IMR-90 (cell line): ENCODE measurements at regions not wholly inside any gene's neighbourhood (a gene's known extent, or its start where the extent isn't known, plus 50 kb on each side); places are given as distances from the start of the nearest gene placed in this dataset.

Experiments
- ATAC-seq: fragments of 200-7000 bp; cut with Tn5 transposase; 2 replicates; pipeline ENCODE4 v1.9.1; 2020; ENCODE audit warnings: low read depth, mild to moderate bottlenecking, moderate library complexity
- BruUV-seq: library from RNA; stranded (reverse); fragments of 400-500 nt; replicated peaks from 2 replicates; lab custom pipeline; 2021; lab: Mats Ljungman, UMichigan
- CTCF ChIA-PET: fragments of 300-600 bp; formaldehyde crosslinking; extraction: SDS; loops from one replicate; lab custom pipeline; 2021; ENCODE audit warnings: antibody characterized with exemption; lab: Yijun Ruan, JAX
- POLR2A ChIA-PET: fragments of 300-600 bp; sonication (Branson Sonifier 250); formaldehyde crosslinking; loops from one replicate; lab custom pipeline; 2022; ENCODE audit warnings: antibody characterized with exemption; ENCODE audit not compliant: unreplicated experiment; lab: Charles Lee
- DNase-seq: peaks from one replicate; pipeline ENCODE4 v3.0.0; 2013
- H2AFZ ChIP-seq: replicated peaks from 2 replicates; pipeline ENCODE3; 2013; ENCODE audit warnings: low read length, mild to moderate bottlenecking; ENCODE audit not compliant: poor library complexity
- H2AK5ac ChIP-seq: 2 replicates; pipeline ENCODE4 v1.6.1; 2013; ENCODE audit warnings: low read depth, low read length, inconsistent platforms
- H2AK9ac ChIP-seq: replicated peaks from 2 replicates; pipeline ENCODE3; 2013; ENCODE audit warnings: mild to moderate bottlenecking, low read depth, low read length, moderate library complexity; ENCODE audit not compliant: poor library complexity
- H2BK120ac ChIP-seq: 2 replicates; pipeline ENCODE4 v1.6.1; 2013; ENCODE audit warnings: low read depth, low read length, inconsistent platforms
- H2BK15ac ChIP-seq: 3 replicates; pipeline ENCODE4 v1.6.1; 2013; ENCODE audit warnings: low read depth, low read length, inconsistent platforms
- H2BK20ac ChIP-seq: 2 replicates; pipeline ENCODE4 v1.6.1; 2013; ENCODE audit warnings: low read depth, mild to moderate bottlenecking, inconsistent platforms, low read length, moderate library complexity
- H2BK5ac ChIP-seq: 2 replicates; pipeline ENCODE4 v1.6.1; 2013; ENCODE audit warnings: mild to moderate bottlenecking, low read depth, low read length, inconsistent platforms; ENCODE audit not compliant: poor library complexity, severe bottlenecking
- H3K14ac ChIP-seq: replicated peaks from 2 replicates; pipeline ENCODE4 v1.6.1; 2013; ENCODE audit warnings: low read depth, low read length, inconsistent platforms
- H3K18ac ChIP-seq: 2 replicates; pipeline ENCODE4 v1.6.1; 2013; ENCODE audit warnings: low read depth, low read length, control low read depth
- H3K23ac ChIP-seq: 2 replicates; pipeline ENCODE4 v1.6.1; 2013; ENCODE audit warnings: low read depth, low read length, inconsistent platforms
- H3K27ac ChIP-seq: 2 replicates; pipeline ENCODE4 v1.5.1; 2013; ENCODE audit warnings: mild to moderate bottlenecking, control low read depth, low read length; ENCODE audit not compliant: insufficient read depth
- H3K27me3 ChIP-seq: 2 replicates; pipeline ENCODE4 v1.6.1; 2013; ENCODE audit warnings: low read length; ENCODE audit not compliant: control insufficient read depth, insufficient read depth
- H3K36me3 ChIP-seq: 2 replicates; pipeline ENCODE4 v1.6.1; 2013; ENCODE audit warnings: low read length, mixed read lengths; ENCODE audit not compliant: control insufficient read depth, insufficient read depth
- H3K4ac ChIP-seq: 2 replicates; pipeline ENCODE4 v1.6.1; 2013; ENCODE audit warnings: low read depth, low read length, inconsistent platforms
- H3K4me1 ChIP-seq: 2 replicates; pipeline ENCODE4 v1.6.1; 2013; ENCODE audit warnings: low read length, mixed read lengths; ENCODE audit not compliant: control insufficient read depth, insufficient read depth
- H3K4me2 ChIP-seq: 2 replicates; pipeline ENCODE4 v1.6.1; 2013; ENCODE audit warnings: low read depth, mild to moderate bottlenecking, control low read depth, low read length, moderate library complexity
- H3K4me3 ChIP-seq: 2 replicates; pipeline ENCODE4 v1.5.1; 2013; ENCODE audit warnings: low read depth, mild to moderate bottlenecking, control low read depth, low read length, moderate library complexity; ENCODE audit not compliant: insufficient read depth
- H3K56ac ChIP-seq: 2 replicates; pipeline ENCODE4 v1.6.1; 2013; ENCODE audit warnings: low read length, inconsistent platforms; ENCODE audit not compliant: insufficient read depth; ENCODE audit errors: extremely low read depth
- H3K79me1 ChIP-seq, 2 experiments: 2 replicates each; pipeline ENCODE4 v1.6.1; 2013; ENCODE audit warnings: low read length in 2 of 2, inconsistent platforms in 1 of 2, low read depth in 1 of 2
- H3K9ac ChIP-seq: 2 replicates; pipeline ENCODE4 v1.6.1; 2013; ENCODE audit warnings: low read depth, low read length, control low read depth
- H3K9me1 ChIP-seq: 2 replicates; pipeline ENCODE4 v1.6.1; 2013; ENCODE audit warnings: low read length, inconsistent platforms; ENCODE audit not compliant: insufficient read depth
- H3K9me3 ChIP-seq: 2 replicates; pipeline ENCODE4 v1.6.1; 2013; ENCODE audit warnings: low read length; ENCODE audit not compliant: control insufficient read depth, insufficient read depth
- H4K20me1 ChIP-seq: 2 replicates; pipeline ENCODE4 v1.6.1; 2013; ENCODE audit warnings: low read length, inconsistent platforms; ENCODE audit not compliant: insufficient read depth
- H4K5ac ChIP-seq: 2 replicates; pipeline ENCODE4 v1.6.1; 2013; ENCODE audit warnings: mild to moderate bottlenecking, low read depth, low read length, control low read depth
- H4K8ac ChIP-seq, 2 experiments: 2 replicates each; pipeline ENCODE4 v1.6.1; 2013; ENCODE audit warnings: low read depth in 2 of 2, low read length in 2 of 2, control low read depth in 1 of 2, inconsistent platforms in 1 of 2
- H4K91ac ChIP-seq: 2 replicates; pipeline ENCODE4 v1.6.1; 2013; ENCODE audit warnings: low read depth, low read length, inconsistent platforms; ENCODE audit not compliant: insufficient read depth
- BHLHE40 ChIP-seq: fragments of 150-350 bp; IDR thresholded peaks from 2 replicates; pipeline ENCODE4 v1.6.1; 2016; ENCODE audit warnings: mild to moderate bottlenecking, low read depth, low read length
- CHD1 ChIP-seq: IDR thresholded peaks from 2 replicates; pipeline ENCODE4 v1.6.1; 2012; ENCODE audit warnings: low read depth, low read length, improper control_type of control experiment
- CTCF ChIP-seq: conservative IDR thresholded peaks from 2 replicates; pipeline ENCODE4 v1.5.1; 2012; ENCODE audit warnings: mild to moderate bottlenecking, low read depth, low read length, improper control_type of control experiment
- MAFK ChIP-seq: IDR thresholded peaks from 2 replicates; pipeline ENCODE4 v1.6.1; 2012; ENCODE audit warnings: low read depth, low read length, improper control_type of control experiment
- MAZ ChIP-seq: IDR thresholded peaks from 2 replicates; pipeline ENCODE4 v1.6.1; 2012; ENCODE audit warnings: low read depth, mild to moderate bottlenecking, low read length, improper control_type of control experiment, moderate library complexity, borderline replicate concordance
- NFE2L2 ChIP-seq: fragments of 150-350 bp; IDR thresholded peaks from 2 replicates; pipeline ENCODE4 v1.6.1; 2016; ENCODE audit warnings: low read depth, mild to moderate bottlenecking, low read length
- POLR2A ChIP-seq: IDR thresholded peaks from 2 replicates; pipeline ENCODE4 v1.6.1; 2012; ENCODE audit warnings: mild to moderate bottlenecking, low read depth, low read length
- RAD21 ChIP-seq: IDR thresholded peaks from 2 replicates; pipeline ENCODE4 v1.6.1; 2012; ENCODE audit warnings: low read length, improper control_type of control experiment
- RCOR1 ChIP-seq: IDR thresholded peaks from 2 replicates; pipeline ENCODE4 v1.6.1; 2012; ENCODE audit warnings: mild to moderate bottlenecking, low read length, improper control_type of control experiment; ENCODE audit not compliant: insufficient replicate concordance
- RFX5 ChIP-seq: IDR thresholded peaks from 2 replicates; pipeline ENCODE4 v1.8.0; 2012; ENCODE audit warnings: low read depth, mild to moderate bottlenecking, low read length, moderate library complexity
- SMC3 ChIP-seq: fragments of 150-350 bp; IDR thresholded peaks from 2 replicates; pipeline ENCODE4 v1.6.1; 2016; ENCODE audit warnings: low read depth, mild to moderate bottlenecking, antibody characterized with exemption, low read length, moderate library complexity
- USF2 ChIP-seq: fragments of 150-350 bp; IDR thresholded peaks from 2 replicates; pipeline ENCODE4 v1.6.1; 2017; ENCODE audit warnings: mild to moderate bottlenecking, antibody characterized with exemption, low read length, low read depth
- WGBS, 2 experiments: methylation state at CpG; one replicate each; pipeline versions ENCODE4 v1.1.5 to v1.1.7; 2013; ENCODE audit warnings: missing lambda C conversion rate in 2 of 2; ENCODE audit not compliant: insufficient read length in 1 of 2; ENCODE audit errors: extremely low coverage in 2 of 2; 5-methylcytosine and 5-hydroxymethylcytosine counted together
- dilution Hi-C: fragments of 300-500 bp; cut with HindIII; formaldehyde crosslinking; loops from one replicate; pipeline ENCODE4 v1.14.3; 2018; ENCODE audit warnings: low sequenced_read_pairs; ENCODE audit not compliant: unreplicated experiment
- in situ Hi-C: fragments of 300-500 bp; cut with MboI; formaldehyde crosslinking; loops from 3 replicates; pipeline ENCODE4 v1.14.3; 2019; ENCODE audit warnings: low sequenced_read_pairs, inconsistent platforms, mixed read lengths
- intact Hi-C: fragments of 100-400 bp; cut with micrococcal nuclease; formaldehyde crosslinking; loops from 2 replicates; pipeline ENCODE4 v1.10.0; 2022

DNA sequence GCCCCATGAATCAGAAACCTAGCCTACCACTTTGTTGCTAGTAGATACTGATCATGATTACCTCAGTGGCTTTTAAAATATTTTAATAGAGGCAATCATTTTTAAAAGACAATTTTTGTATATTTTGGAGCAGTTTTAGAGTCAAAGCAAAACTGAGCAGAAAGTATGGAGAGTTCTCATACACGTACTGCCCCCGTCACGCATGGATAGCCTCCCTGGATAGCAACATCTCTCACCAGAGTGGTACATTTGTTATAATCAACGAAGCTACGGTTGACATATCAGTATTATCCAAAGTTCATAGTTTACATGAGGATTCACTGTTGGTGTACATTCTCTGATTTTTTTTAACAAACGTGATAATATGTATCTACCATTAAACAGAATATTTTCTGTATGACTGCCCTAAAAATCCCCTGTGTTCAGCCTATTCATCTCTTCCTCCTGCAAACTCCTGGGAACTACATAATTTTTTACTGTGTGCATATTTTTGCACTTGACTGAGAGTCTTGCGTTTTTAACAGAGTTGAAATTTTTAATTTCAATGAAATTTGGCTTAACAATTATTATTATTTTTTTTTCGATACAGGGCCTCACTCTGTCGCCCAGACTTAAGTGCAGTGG, 1436.8 kb upstream of the PCDH9 start:
- no peaks in the 10 kb centered on the region for H3K79me1 ChIP-seq
- H4K5ac ChIP-seq: no peak overlapping the region
- no peak overlapping the region for H3K23ac ChIP-seq
- H2BK5ac ChIP-seq: no peak overlapping the region
- no peak overlapping the region for H4K8ac ChIP-seq
- H2BK20ac ChIP-seq: no peak overlapping the region
- H3K36me3 ChIP-seq: no peaks in the 10 kb centered on the region
- H3K9me3 ChIP-seq: no peaks in the 10 kb centered on the region
- DNase-seq (no peak), ATAC-seq (no peak)
- no peak overlapping the region for H3K18ac ChIP-seq
- TF ChIP-seq POLR2A (no peak), USF2 (no peak), CHD1 (no peak), SMC3 (no peak), RFX5 (no peak), MAZ (no peak), NFE2L2 (no peak), RCOR1 (no peak), BHLHE40 (no peak), RAD21 (no peak), MAFK (no peak), CTCF (no peak)
- no peaks in the 10 kb centered on the region for H3K4me1 ChIP-seq
- H2BK120ac ChIP-seq: no peak overlapping the region
- H3K4ac ChIP-seq: no peak overlapping the region
- no peak overlapping the region for H2AK9ac ChIP-seq
- H4K20me1 ChIP-seq: no peaks in the 10 kb centered on the region
- in situ Hi-C loops: no loop called here
- no peak overlapping the region for H3K27ac ChIP-seq
- H3K9me1 ChIP-seq: no peaks in the 10 kb centered on the region
- no TSS peak for BruUV-seq
- H3K56ac ChIP-seq: no peak overlapping the region
- no peak overlapping the region for H3K4me3 ChIP-seq
- dilution Hi-C loops: no loop called here
- H2AFZ ChIP-seq: no peak overlapping the region
- no peak overlapping the region for H4K91ac ChIP-seq
- H3K4me2 ChIP-seq: no peak overlapping the region
- H3K14ac ChIP-seq: no peak overlapping the region
- no peak overlapping the region for H3K9ac ChIP-seq
- intact Hi-C loops: no loop called here
- H3K27me3 ChIP-seq: no peaks in the 10 kb centered on the region
- no CpG with 5 or more reads among the region's 9 CpGs for WGBS, 2 experiments
- ChIA-PET CTCF (no interaction called here), POLR2A (no interaction called here)
- no peak overlapping the region for H2AK5ac ChIP-seq
- H2BK15ac ChIP-seq: no peak overlapping the region
